ENCODE measurements at regions not wholly inside any gene's neighbourhood (a gene's known extent, or its start where the extent isn't known, plus 50 kb on each side); places are given as distances from the start of the nearest gene placed in this dataset.

GRCh38 chr3:5874931-5875341 lies 687.4 kb downstream of the EDEM1 start:
- H3K4me3 ChIP-seq, result no peak overlapping the region
- ATAC-seq (ENCODE audit: insufficient number of reproducible peaks, low FRiP score, low read depth) (no peak), DNase-seq (ENCODE audit: low spot score) (no peak)
- no peak overlapping the region for H3K27ac ChIP-seq
- H3K9me3 ChIP-seq, result no peaks in the 10 kb centered on the region
- H3K27me3 ChIP-seq (replicated peaks; ENCODE audit: insufficient read depth), result no peaks in the 10 kb centered on the region
- H3K36me3 ChIP-seq, result no peaks in the 10 kb centered on the region
- H3K4me1 ChIP-seq (ENCODE audit: control insufficient read depth in 1 of 2, low read depth in 2 of 2), result no peaks in the 10 kb centered on the region
- TF ChIP-seq CTCF (IDR thresholded peaks at IDR 0.05), result no peak

- no peaks in the 10 kb centered on the region for H3K36me3 ChIP-seq
- no peak for TF ChIP-seq CTCF (IDR thresholded peaks at IDR 0.05)
- ATAC-seq (ENCODE audit: insufficient number of reproducible peaks, low FRiP score, low read depth) (no peak), DNase-seq (ENCODE audit: low spot score) (no peak)
- no peaks in the 10 kb centered on the region for H3K27me3 ChIP-seq (replicated peaks; ENCODE audit: insufficient read depth)
- H3K4me3 ChIP-seq, result no peak overlapping the region
- no peaks in the 10 kb centered on the region for H3K9me3 ChIP-seq
- no peaks in the 10 kb centered on the region for H3K4me1 ChIP-seq (ENCODE audit: control insufficient read depth in 1 of 2, low read depth in 2 of 2)
- H3K27ac ChIP-seq, result no peak overlapping the region
These were observed 701.3 kb downstream of the EDEM1 start for GRCh38 chr3:5888851-5889250.

- ATAC-seq (ENCODE audit: insufficient number of reproducible peaks, low FRiP score, low read depth) (no peak), DNase-seq (ENCODE audit: low spot score) (no peak)
- no peaks in the 10 kb centered on the region for H3K4me1 ChIP-seq (ENCODE audit: control insufficient read depth in 1 of 2, low read depth in 2 of 2)
- H3K27me3 ChIP-seq (replicated peaks; ENCODE audit: insufficient read depth), result no peaks in the 10 kb centered on the region
- no peak for TF ChIP-seq CTCF (IDR thresholded peaks at IDR 0.05)
- H3K36me3 ChIP-seq, result no peaks in the 10 kb centered on the region
- H3K4me3 ChIP-seq, result no peak overlapping the region
- no peaks in the 10 kb centered on the region for H3K9me3 ChIP-seq
- no peak overlapping the region for H3K27ac ChIP-seq
These were observed 701.9 kb downstream of the EDEM1 start for GRCh38 chr3:5889374-5889773.

GRCh38 chr3:5891711-5892110 lies 704.2 kb downstream of the EDEM1 start:
- Histone ChIP-seq H3K36me3 (no peaks in the 10 kb centered on the region), H3K27ac (no peak overlapping the region), H3K9me3 (no peaks in the 10 kb centered on the region), H3K4me1 (ENCODE audit: control insufficient read depth in 1 of 2, low read depth in 2 of 2) (no peaks in the 10 kb centered on the region), H3K4me3 (no peak overlapping the region), H3K27me3 (replicated peaks; ENCODE audit: insufficient read depth) (no peaks in the 10 kb centered on the region)
- ATAC-seq (ENCODE audit: insufficient number of reproducible peaks, low FRiP score, low read depth) (no peak), DNase-seq (ENCODE audit: low spot score) (no peak)
- no peak for TF ChIP-seq CTCF (IDR thresholded peaks at IDR 0.05)

GRCh38 chr3:5898106-5898505 lies 710.6 kb downstream of the EDEM1 start:
- H3K9me3 ChIP-seq, result no peaks in the 10 kb centered on the region
- H3K36me3 ChIP-seq, result no peaks in the 10 kb centered on the region
- H3K27ac ChIP-seq, result no peak overlapping the region
- ATAC-seq (ENCODE audit: insufficient number of reproducible peaks, low FRiP score, low read depth), result no peak
- no peak for DNase-seq (ENCODE audit: low spot score)
- no peak overlapping the region for H3K4me3 ChIP-seq
- H3K4me1 ChIP-seq (ENCODE audit: control insufficient read depth in 1 of 2, low read depth in 2 of 2), result no peaks in the 10 kb centered on the region
- H3K27me3 ChIP-seq (replicated peaks; ENCODE audit: insufficient read depth), result no peaks in the 10 kb centered on the region
- no peak for TF ChIP-seq CTCF (IDR thresholded peaks at IDR 0.05)
